ENCODE measurements at regions not wholly inside any gene's neighbourhood (a gene's known extent, or its start where the extent isn't known, plus 50 kb on each side); places are given as distances from the start of the nearest gene placed in this dataset.

GRCh38 chr16:59021751-59022150 is 287.6 kb upstream of the GOT2 start:
- DNase-seq (ENCODE audit: low spot score) (no peak), ATAC-seq (no peak)
- no peak overlapping the region for H3K4me3 Mint-ChIP-seq
- H3K27me3 Mint-ChIP-seq (ENCODE audit: insufficient read depth, low read depth, poor library complexity): no peaks in the 10 kb centered on the region
- Histone ChIP-seq H3K27me3 (ENCODE audit: insufficient read depth) (no peaks in the 10 kb centered on the region), H3K36me3 (ENCODE audit: insufficient read depth) (no peaks in the 10 kb centered on the region), H3K4me1 (ENCODE audit: insufficient read depth) (no peaks in the 10 kb centered on the region), H3K9me2 (ENCODE audit: insufficient read depth) (no peaks in the 10 kb centered on the region; the same call in 1 of the 2 replicates), H3K79me2 (replicated peaks; ENCODE audit: insufficient read depth) (no peaks in the 10 kb centered on the region), H3F3A (replicated peaks; ENCODE audit: low read depth) (no peaks in the 10 kb centered on the region), H3K4me3 (no peak overlapping the region), H3K27ac (ENCODE audit: low read depth) (no peak overlapping the region), H3K4me2 (no peak overlapping the region), H2AFZ (0 out of 2 replicates have a peak overlapping the region, but pooled peaks have one; percentile 35), H4K20me1 (replicated peaks; ENCODE audit: insufficient read depth) (no peaks in the 10 kb centered on the region)
- TF ChIP-seq CTCF (conservative IDR thresholded peaks at IDR 0.05; ENCODE audit: low read depth in 2 of 2) (no peak), JUNB (IDR thresholded peaks at IDR 0.05; ENCODE audit: unreplicated experiment) (no peak), ZNF331 (CRISPR knock-in tag; IDR thresholded peaks at IDR 0.05; ENCODE audit: low read depth) (no peak), EZH2phosphoT487 (IDR thresholded peaks at IDR 0.05; ENCODE audit: unreplicated experiment) (no peak), ZNF114 (CRISPR knock-in tag; IDR thresholded peaks at IDR 0.05) (no peak), CREB1 (CRISPR knock-in tag; IDR thresholded peaks at IDR 0.05; ENCODE audit: low read depth) (no peak), REST (IDR thresholded peaks at IDR 0.05; ENCODE audit: unreplicated experiment) (no peak), NANOG (IDR thresholded peaks at IDR 0.05; ENCODE audit: borderline replicate concordance) (no peak), STAT1 (IDR thresholded peaks at IDR 0.05; ENCODE audit: unreplicated experiment) (no peak), POLR2AphosphoS5 (IDR thresholded peaks at IDR 0.05; ENCODE audit: low read depth) (no peak), EZH2 (IDR thresholded peaks at IDR 0.05; ENCODE audit: low read depth, unreplicated experiment) (no peak)
- TF ChIP-seq, protein P1, sequence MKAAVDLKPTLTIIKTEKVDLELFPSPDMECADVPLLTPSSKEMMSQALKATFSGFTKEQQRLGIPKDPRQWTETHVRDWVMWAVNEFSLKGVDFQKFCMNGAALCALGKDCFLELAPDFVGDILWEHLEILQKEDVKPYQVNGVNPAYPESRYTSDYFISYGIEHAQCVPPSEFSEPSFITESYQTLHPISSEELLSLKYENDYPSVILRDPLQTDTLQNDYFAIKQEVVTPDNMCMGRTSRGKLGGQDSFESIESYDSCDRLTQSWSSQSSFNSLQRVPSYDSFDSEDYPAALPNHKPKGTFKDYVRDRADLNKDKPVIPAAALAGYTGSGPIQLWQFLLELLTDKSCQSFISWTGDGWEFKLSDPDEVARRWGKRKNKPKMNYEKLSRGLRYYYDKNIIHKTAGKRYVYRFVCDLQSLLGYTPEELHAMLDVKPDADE (IDR thresholded peaks at IDR 0.05): no peak
- TF ChIP-seq, protein P2, sequence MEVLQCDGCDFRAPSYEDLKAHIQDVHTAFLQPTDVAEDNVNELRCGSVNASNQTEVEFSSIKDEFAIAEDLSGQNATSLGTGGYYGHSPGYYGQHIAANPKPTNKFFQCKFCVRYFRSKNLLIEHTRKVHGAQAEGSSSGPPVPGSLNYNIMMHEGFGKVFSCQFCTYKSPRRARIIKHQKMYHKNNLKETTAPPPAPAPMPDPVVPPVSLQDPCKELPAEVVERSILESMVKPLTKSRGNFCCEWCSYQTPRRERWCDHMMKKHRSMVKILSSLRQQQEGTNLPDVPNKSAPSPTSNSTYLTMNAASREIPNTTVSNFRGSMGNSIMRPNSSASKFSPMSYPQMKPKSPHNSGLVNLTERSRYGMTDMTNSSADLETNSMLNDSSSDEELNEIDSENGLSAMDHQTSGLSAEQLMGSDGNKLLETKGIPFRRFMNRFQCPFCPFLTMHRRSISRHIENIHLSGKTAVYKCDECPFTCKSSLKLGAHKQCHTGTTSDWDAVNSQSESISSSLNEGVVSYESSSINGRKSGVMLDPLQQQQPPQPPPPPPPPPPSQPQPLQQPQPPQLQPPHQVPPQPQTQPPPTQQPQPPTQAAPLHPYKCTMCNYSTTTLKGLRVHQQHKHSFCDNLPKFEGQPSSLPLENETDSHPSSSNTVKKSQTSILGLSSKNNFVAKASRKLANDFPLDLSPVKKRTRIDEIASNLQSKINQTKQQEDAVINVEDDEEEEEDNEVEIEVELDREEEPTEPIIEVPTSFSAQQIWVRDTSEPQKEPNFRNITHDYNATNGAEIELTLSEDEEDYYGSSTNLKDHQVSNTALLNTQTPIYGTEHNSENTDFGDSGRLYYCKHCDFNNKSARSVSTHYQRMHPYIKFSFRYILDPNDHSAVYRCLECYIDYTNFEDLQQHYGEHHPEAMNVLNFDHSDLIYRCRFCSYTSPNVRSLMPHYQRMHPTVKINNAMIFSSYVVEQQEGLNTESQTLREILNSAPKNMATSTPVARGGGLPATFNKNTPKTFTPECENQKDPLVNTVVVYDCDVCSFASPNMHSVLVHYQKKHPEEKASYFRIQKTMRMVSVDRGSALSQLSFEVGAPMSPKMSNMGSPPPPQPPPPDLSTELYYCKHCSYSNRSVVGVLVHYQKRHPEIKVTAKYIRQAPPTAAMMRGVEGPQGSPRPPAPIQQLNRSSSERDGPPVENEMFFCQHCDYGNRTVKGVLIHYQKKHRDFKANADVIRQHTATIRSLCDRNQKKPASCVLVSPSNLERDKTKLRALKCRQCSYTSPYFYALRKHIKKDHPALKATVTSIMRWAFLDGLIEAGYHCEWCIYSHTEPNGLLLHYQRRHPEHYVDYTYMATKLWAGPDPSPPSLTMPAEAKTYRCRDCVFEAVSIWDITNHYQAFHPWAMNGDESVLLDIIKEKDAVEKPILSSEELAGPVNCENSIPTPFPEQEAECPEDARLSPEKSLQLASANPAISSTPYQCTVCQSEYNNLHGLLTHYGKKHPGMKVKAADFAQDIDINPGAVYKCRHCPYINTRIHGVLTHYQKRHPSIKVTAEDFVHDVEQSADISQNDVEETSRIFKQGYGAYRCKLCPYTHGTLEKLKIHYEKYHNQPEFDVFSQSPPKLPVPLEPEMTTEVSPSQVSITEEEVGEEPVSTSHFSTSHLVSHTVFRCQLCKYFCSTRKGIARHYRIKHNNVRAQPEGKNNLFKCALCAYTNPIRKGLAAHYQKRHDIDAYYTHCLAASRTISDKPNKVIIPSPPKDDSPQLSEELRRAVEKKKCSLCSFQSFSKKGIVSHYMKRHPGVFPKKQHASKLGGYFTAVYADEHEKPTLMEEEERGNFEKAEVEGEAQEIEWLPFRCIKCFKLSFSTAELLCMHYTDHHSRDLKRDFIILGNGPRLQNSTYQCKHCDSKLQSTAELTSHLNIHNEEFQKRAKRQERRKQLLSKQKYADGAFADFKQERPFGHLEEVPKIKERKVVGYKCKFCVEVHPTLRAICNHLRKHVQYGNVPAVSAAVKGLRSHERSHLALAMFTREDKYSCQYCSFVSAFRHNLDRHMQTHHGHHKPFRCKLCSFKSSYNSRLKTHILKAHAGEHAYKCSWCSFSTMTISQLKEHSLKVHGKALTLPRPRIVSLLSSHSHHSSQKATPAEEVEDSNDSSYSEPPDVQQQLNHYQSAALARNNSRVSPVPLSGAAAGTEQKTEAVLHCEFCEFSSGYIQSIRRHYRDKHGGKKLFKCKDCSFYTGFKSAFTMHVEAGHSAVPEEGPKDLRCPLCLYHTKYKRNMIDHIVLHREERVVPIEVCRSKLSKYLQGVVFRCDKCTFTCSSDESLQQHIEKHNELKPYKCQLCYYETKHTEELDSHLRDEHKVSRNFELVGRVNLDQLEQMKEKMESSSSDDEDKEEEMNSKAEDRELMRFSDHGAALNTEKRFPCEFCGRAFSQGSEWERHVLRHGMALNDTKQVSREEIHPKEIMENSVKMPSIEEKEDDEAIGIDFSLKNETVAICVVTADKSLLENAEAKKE (CRISPR knock-in tag; IDR thresholded peaks at IDR 0.05): no peak
- no peak overlapping the region for H3K27ac Mint-ChIP-seq
- H3K9me3 Mint-ChIP-seq: peaks cover 10% of the 10 kb centered on the region; the same call in 2 of the 3 replicates
- no peaks in the 10 kb centered on the region for H3K4me1 Mint-ChIP-seq
- peaks cover 6% of the 10 kb centered on the region; the same call in 1 of the 3 replicates for H3K36me3 Mint-ChIP-seq (ENCODE audit: low read depth)
